IgD-negative memory B cell (primary cell): ENCODE measurements at regions not wholly inside any gene's neighbourhood (a gene's known extent, or its start where the extent isn't known, plus 50 kb on each side); places are given as distances from the start of the nearest gene placed in this dataset.

Experiments
- H3K27ac Mint-ChIP-seq, 3 donors: one replicate each; pipeline ENCODE4 v1.8.0; 2020 to 2022; ENCODE audit warnings: mild to moderate bottlenecking in 3 of 3, mixed read lengths in 3 of 3, moderate library complexity in 1 of 3
- H3K27me3 Mint-ChIP-seq: one replicate; pipeline ENCODE4 v1.8.0; 2021; ENCODE audit warnings: mixed read lengths
- H3K36me3 Mint-ChIP-seq: one replicate; pipeline ENCODE4 v1.8.0; 2020; ENCODE audit warnings: mild to moderate bottlenecking, mixed read lengths
- H3K4me1 Mint-ChIP-seq, 3 donors: one replicate each; pipeline ENCODE4 v1.8.0; 2020 to 2022; ENCODE audit warnings: mixed read lengths in 3 of 3, mild to moderate bottlenecking in 1 of 3
- H3K4me3 Mint-ChIP-seq, 4 donors: one replicate each; pipeline ENCODE4 v1.8.0; 2020 to 2022; ENCODE audit warnings: mild to moderate bottlenecking in 4 of 4, mixed read lengths in 4 of 4, moderate library complexity in 3 of 4
- H3K9me3 Mint-ChIP-seq, 3 donors: one replicate each; pipeline ENCODE4 v1.8.0; 2020 to 2021; ENCODE audit warnings: mixed read lengths in 3 of 3, mild to moderate bottlenecking in 1 of 3

- H3K27me3 Mint-ChIP-seq, result peaks cover 5% of the 10 kb centered on the region
- H3K27ac Mint-ChIP-seq, result no peak overlapping the region
- H3K4me1 Mint-ChIP-seq, result no peaks in the 10 kb centered on the region
- no peaks in the 10 kb centered on the region for H3K9me3 Mint-ChIP-seq
- no peak overlapping the region for H3K4me3 Mint-ChIP-seq
- H3K36me3 Mint-ChIP-seq, result no peaks in the 10 kb centered on the region
Observed at GRCh38 chr1:63103682-63104081, 218.7 kb upstream of the FOXD3 start.

GRCh38 chr1:63107066-63107465 is 215.3 kb upstream of the FOXD3 start:
- Mint-ChIP-seq H3K4me3 (no peak overlapping the region), H3K27me3 (peaks cover 8% of the 10 kb centered on the region), H3K9me3 (no peaks in the 10 kb centered on the region), H3K4me1 (no peaks in the 10 kb centered on the region), H3K36me3 (no peaks in the 10 kb centered on the region), H3K27ac (no peak overlapping the region)

GRCh38 chr1:63108206-63108605 is 214.2 kb upstream of the FOXD3 start:
- no peaks in the 10 kb centered on the region for H3K4me1 Mint-ChIP-seq
- H3K27ac Mint-ChIP-seq, result no peak overlapping the region
- H3K9me3 Mint-ChIP-seq, result no peaks in the 10 kb centered on the region
- peaks cover 8% of the 10 kb centered on the region for H3K27me3 Mint-ChIP-seq
- no peaks in the 10 kb centered on the region for H3K36me3 Mint-ChIP-seq
- H3K4me3 Mint-ChIP-seq, result no peak overlapping the region

- Mint-ChIP-seq H3K36me3 (no peaks in the 10 kb centered on the region), H3K27ac (no peak overlapping the region), H3K27me3 (peaks cover 3% of the 10 kb centered on the region), H3K4me3 (no peak overlapping the region), H3K9me3 (no peaks in the 10 kb centered on the region), H3K4me1 (no peaks in the 10 kb centered on the region)
Observed at GRCh38 chr1:63112155-63112900, 210.0 kb upstream of the FOXD3 start.

- H3K4me1 Mint-ChIP-seq, result no peaks in the 10 kb centered on the region
- peaks cover 3% of the 10 kb centered on the region for H3K27me3 Mint-ChIP-seq
- peaks cover 0 to 2% (median 0%) of the 10 kb centered on the region in 3 donors for H3K9me3 Mint-ChIP-seq
- no peaks in the 10 kb centered on the region for H3K36me3 Mint-ChIP-seq
- H3K27ac Mint-ChIP-seq, result no peak overlapping the region
- H3K4me3 Mint-ChIP-seq, result no peak overlapping the region
Observed at GRCh38 chr1:63115527-63115926, 206.8 kb upstream of the FOXD3 start.

- Mint-ChIP-seq H3K9me3 (peaks cover 0 to 2% (median 0%) of the 10 kb centered on the region in 3 donors), H3K27ac (no peak overlapping the region), H3K27me3 (peaks cover 3% of the 10 kb centered on the region), H3K4me1 (no peaks in the 10 kb centered on the region), H3K4me3 (no peak overlapping the region), H3K36me3 (no peaks in the 10 kb centered on the region)
Observed at GRCh38 chr1:63116016-63116415, 206.4 kb upstream of the FOXD3 start.

- Mint-ChIP-seq H3K36me3 (no peaks in the 10 kb centered on the region), H3K9me3 (peaks cover 0 to 2% (median 0%) of the 10 kb centered on the region in 3 donors), H3K27ac (no peak overlapping the region), H3K27me3 (peaks cover 3% of the 10 kb centered on the region), H3K4me3 (no peak overlapping the region), H3K4me1 (no peaks in the 10 kb centered on the region)
Observed at GRCh38 chr1:63119575-63120155, 202.7 kb upstream of the FOXD3 start.

- H3K9me3 Mint-ChIP-seq, result peaks cover 0 to 2% (median 0%) of the 10 kb centered on the region in 3 donors
- H3K27ac Mint-ChIP-seq, result peak overlapping the region in 1 of 3 donors; percentile 14
- H3K36me3 Mint-ChIP-seq, result no peaks in the 10 kb centered on the region
- no peaks in the 10 kb centered on the region for H3K4me1 Mint-ChIP-seq
- peaks cover 4% of the 10 kb centered on the region for H3K27me3 Mint-ChIP-seq
- no peak overlapping the region for H3K4me3 Mint-ChIP-seq
Observed at GRCh38 chr1:63122079-63122478, 200.3 kb upstream of the FOXD3 start.

- H3K9me3 Mint-ChIP-seq, result no peaks in the 10 kb centered on the region
- no peaks in the 10 kb centered on the region for H3K36me3 Mint-ChIP-seq
- H3K4me1 Mint-ChIP-seq, result no peaks in the 10 kb centered on the region
- no peak overlapping the region for H3K4me3 Mint-ChIP-seq
- no peak overlapping the region for H3K27ac Mint-ChIP-seq
- H3K27me3 Mint-ChIP-seq, result peaks cover 4% of the 10 kb centered on the region
Observed at GRCh38 chr1:63124666-63125191, 197.6 kb upstream of the FOXD3 start.

GRCh38 chr1:63126104-63126503 is 196.3 kb upstream of the FOXD3 start:
- Mint-ChIP-seq H3K4me3 (no peak overlapping the region), H3K27me3 (peaks cover 1% of the 10 kb centered on the region), H3K4me1 (no peaks in the 10 kb centered on the region), H3K9me3 (no peaks in the 10 kb centered on the region), H3K27ac (no peak overlapping the region), H3K36me3 (no peaks in the 10 kb centered on the region)

- no peak overlapping the region for H3K4me3 Mint-ChIP-seq
- peaks cover 1% of the 10 kb centered on the region for H3K27me3 Mint-ChIP-seq
- H3K27ac Mint-ChIP-seq, result no peak overlapping the region
- no peaks in the 10 kb centered on the region for H3K36me3 Mint-ChIP-seq
- no peaks in the 10 kb centered on the region for H3K4me1 Mint-ChIP-seq
- H3K9me3 Mint-ChIP-seq, result no peaks in the 10 kb centered on the region
Observed at GRCh38 chr1:63127376-63127775, 195.0 kb upstream of the FOXD3 start.

GRCh38 chr1:63128556-63128955 is 193.8 kb upstream of the FOXD3 start:
- Mint-ChIP-seq H3K36me3 (no peaks in the 10 kb centered on the region), H3K27me3 (peaks cover 1% of the 10 kb centered on the region), H3K4me3 (no peak overlapping the region), H3K27ac (no peak overlapping the region), H3K4me1 (no peaks in the 10 kb centered on the region), H3K9me3 (no peaks in the 10 kb centered on the region)

GRCh38 chr1:63129184-63129583 is 193.2 kb upstream of the FOXD3 start:
- no peaks in the 10 kb centered on the region for H3K4me1 Mint-ChIP-seq
- no peak overlapping the region for H3K4me3 Mint-ChIP-seq
- H3K36me3 Mint-ChIP-seq, result no peaks in the 10 kb centered on the region
- H3K27ac Mint-ChIP-seq, result no peak overlapping the region
- peaks cover 1% of the 10 kb centered on the region for H3K27me3 Mint-ChIP-seq
- H3K9me3 Mint-ChIP-seq, result no peaks in the 10 kb centered on the region

- Mint-ChIP-seq H3K36me3 (no peaks in the 10 kb centered on the region), H3K4me3 (no peak overlapping the region), H3K27ac (no peak overlapping the region), H3K27me3 (peaks cover 1% of the 10 kb centered on the region), H3K4me1 (no peaks in the 10 kb centered on the region), H3K9me3 (no peaks in the 10 kb centered on the region)
Observed at GRCh38 chr1:63129855-63130254, 192.5 kb upstream of the FOXD3 start.

- no peaks in the 10 kb centered on the region for H3K4me1 Mint-ChIP-seq
- no peaks in the 10 kb centered on the region for H3K36me3 Mint-ChIP-seq
- peaks cover 0 to 1% (median 0%) of the 10 kb centered on the region in 3 donors for H3K9me3 Mint-ChIP-seq
- no peaks in the 10 kb centered on the region for H3K27me3 Mint-ChIP-seq
- no peak overlapping the region for H3K4me3 Mint-ChIP-seq
- H3K27ac Mint-ChIP-seq, result no peak overlapping the region
Observed at GRCh38 chr1:63134501-63135173, 187.7 kb upstream of the FOXD3 start.
